ENCODE measurements at regions not wholly inside any gene's neighbourhood (a gene's known extent, or its start where the extent isn't known, plus 50 kb on each side); places are given as distances from the start of the nearest gene placed in this dataset.

DNA sequence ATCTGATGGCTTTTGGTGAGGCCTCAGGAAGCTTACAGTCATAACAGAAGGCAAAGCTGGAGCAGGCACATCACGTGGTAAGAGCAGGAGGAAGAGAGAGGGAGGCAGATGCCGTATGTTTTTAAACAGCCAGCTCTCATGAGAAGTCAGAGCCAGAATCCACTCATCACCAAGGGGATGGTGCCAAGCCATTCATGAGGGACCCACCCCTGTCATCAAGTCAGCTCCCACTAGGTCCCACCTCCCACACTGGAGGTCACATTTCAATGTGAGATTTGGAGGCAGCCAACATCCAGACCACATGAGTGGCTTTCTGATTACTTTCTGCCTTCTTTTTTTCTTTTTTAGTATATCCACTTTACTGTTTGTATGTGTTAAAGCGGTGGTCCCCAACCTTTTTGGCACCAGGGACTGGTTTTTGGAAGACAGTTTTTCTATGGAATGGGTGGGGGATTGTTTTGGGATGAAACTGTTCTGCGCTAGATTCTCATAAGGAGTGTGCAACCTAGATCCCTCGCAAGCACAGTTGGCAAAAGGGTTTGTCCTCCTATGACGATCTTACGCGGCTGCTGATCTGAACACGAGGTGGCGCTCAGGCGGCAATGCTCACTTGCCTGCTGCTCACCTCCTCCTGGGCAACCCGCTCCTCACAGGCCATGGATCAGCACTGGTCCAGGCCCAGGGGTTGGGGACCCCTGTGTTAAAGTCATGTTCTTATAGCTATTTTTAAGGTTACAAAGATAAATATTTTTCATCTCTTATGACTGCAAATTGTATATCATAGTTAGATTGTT, 61.7 kb downstream of the SLIT2 start:
- TF ChIP-seq, protein P1, sequence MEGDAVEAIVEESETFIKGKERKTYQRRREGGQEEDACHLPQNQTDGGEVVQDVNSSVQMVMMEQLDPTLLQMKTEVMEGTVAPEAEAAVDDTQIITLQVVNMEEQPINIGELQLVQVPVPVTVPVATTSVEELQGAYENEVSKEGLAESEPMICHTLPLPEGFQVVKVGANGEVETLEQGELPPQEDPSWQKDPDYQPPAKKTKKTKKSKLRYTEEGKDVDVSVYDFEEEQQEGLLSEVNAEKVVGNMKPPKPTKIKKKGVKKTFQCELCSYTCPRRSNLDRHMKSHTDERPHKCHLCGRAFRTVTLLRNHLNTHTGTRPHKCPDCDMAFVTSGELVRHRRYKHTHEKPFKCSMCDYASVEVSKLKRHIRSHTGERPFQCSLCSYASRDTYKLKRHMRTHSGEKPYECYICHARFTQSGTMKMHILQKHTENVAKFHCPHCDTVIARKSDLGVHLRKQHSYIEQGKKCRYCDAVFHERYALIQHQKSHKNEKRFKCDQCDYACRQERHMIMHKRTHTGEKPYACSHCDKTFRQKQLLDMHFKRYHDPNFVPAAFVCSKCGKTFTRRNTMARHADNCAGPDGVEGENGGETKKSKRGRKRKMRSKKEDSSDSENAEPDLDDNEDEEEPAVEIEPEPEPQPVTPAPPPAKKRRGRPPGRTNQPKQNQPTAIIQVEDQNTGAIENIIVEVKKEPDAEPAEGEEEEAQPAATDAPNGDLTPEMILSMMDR (conservative IDR thresholded peaks at IDR 0.05; ENCODE audit: low read depth in 2 of 2) = peak; percentile 72 to 96
- TF ChIP-seq POLR2AphosphoS5 (IDR thresholded peaks at IDR 0.05; ENCODE audit: low read depth) = no peak
- no peak for TF ChIP-seq EZH2 (IDR thresholded peaks at IDR 0.05; ENCODE audit: low read depth, unreplicated experiment)
- no peak for TF ChIP-seq STAT1 (IDR thresholded peaks at IDR 0.05; ENCODE audit: unreplicated experiment)
- TF ChIP-seq, protein P2, sequence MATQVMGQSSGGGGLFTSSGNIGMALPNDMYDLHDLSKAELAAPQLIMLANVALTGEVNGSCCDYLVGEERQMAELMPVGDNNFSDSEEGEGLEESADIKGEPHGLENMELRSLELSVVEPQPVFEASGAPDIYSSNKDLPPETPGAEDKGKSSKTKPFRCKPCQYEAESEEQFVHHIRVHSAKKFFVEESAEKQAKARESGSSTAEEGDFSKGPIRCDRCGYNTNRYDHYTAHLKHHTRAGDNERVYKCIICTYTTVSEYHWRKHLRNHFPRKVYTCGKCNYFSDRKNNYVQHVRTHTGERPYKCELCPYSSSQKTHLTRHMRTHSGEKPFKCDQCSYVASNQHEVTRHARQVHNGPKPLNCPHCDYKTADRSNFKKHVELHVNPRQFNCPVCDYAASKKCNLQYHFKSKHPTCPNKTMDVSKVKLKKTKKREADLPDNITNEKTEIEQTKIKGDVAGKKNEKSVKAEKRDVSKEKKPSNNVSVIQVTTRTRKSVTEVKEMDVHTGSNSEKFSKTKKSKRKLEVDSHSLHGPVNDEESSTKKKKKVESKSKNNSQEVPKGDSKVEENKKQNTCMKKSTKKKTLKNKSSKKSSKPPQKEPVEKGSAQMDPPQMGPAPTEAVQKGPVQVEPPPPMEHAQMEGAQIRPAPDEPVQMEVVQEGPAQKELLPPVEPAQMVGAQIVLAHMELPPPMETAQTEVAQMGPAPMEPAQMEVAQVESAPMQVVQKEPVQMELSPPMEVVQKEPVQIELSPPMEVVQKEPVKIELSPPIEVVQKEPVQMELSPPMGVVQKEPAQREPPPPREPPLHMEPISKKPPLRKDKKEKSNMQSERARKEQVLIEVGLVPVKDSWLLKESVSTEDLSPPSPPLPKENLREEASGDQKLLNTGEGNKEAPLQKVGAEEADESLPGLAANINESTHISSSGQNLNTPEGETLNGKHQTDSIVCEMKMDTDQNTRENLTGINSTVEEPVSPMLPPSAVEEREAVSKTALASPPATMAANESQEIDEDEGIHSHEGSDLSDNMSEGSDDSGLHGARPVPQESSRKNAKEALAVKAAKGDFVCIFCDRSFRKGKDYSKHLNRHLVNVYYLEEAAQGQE (IDR thresholded peaks at IDR 0.05; ENCODE audit: unreplicated experiment) = no peak
- TF ChIP-seq ZNF331 (CRISPR knock-in tag; IDR thresholded peaks at IDR 0.05; ENCODE audit: low read depth) = no peak
- no peak for TF ChIP-seq ZNF114 (CRISPR knock-in tag; IDR thresholded peaks at IDR 0.05)
- peak; percentile 54; the same call in 1 of the 2 replicates for TF ChIP-seq CREB1 (CRISPR knock-in tag; IDR thresholded peaks at IDR 0.05; ENCODE audit: low read depth)
- no peak for TF ChIP-seq JUNB (IDR thresholded peaks at IDR 0.05; ENCODE audit: unreplicated experiment)
- no peak for TF ChIP-seq EZH2phosphoT487 (IDR thresholded peaks at IDR 0.05; ENCODE audit: unreplicated experiment)

Measured in GM23338 (cell line).